Stimulated activated CD8-positive, alpha-beta memory T cell treated with anti-CD3 and anti-CD28 coated beads, Interleukin-7, amount 100 ng/mL, for 24 hours (primary cell): ENCODE measurements at regions not wholly inside any gene's neighbourhood (a gene's known extent, or its start where the extent isn't known, plus 50 kb on each side); places are given as distances from the start of the nearest gene placed in this dataset.
"Not testable (repeated sequence)": the region's sequence is repeated elsewhere in the genome, so short reads cannot be mapped to it uniquely, and the experiment has no call there.

ENCODE experiments used
- DNase-seq: peaks from one replicate; pipeline ENCODE4 v3.0.0-alpha.2; 2020; ENCODE audit warnings: low read depth

GRCh38 chr2:238599549-238600505 lies 173.1 kb downstream of the ASB1 start:
- no peak for DNase-seq

- DNase-seq, result no peak
Observed at GRCh38 chr2:238600506-238601432, 174.0 kb downstream of the ASB1 start.

GRCh38 chr2:238601433-238602222 lies 174.9 kb downstream of the ASB1 start:
- DNase-seq, result no peak

GRCh38 chr2:238602223-238602960 lies 175.7 kb downstream of the ASB1 start:
- no peak for DNase-seq

GRCh38 chr2:238603596-238603995 lies 176.9 kb downstream of the ASB1 start:
- DNase-seq, result no peak

GRCh38 chr2:238606311-238606710 lies 179.6 kb downstream of the ASB1 start:
- no peak for DNase-seq

GRCh38 chr2:238613610-238614009 lies 186.9 kb downstream of the ASB1 start:
- DNase-seq, result no peak

- no peak for DNase-seq
Observed at GRCh38 chr2:238614376-238614775, 187.6 kb downstream of the ASB1 start.

- DNase-seq, result no peak
Observed at GRCh38 chr2:238615187-238615586, 188.5 kb downstream of the ASB1 start.

GRCh38 chr2:238616681-238617080 lies 190.0 kb downstream of the ASB1 start:
- DNase-seq, result no peak

- not testable (repeated sequence) for DNase-seq
Observed at GRCh38 chr2:238618494-238619283, 192.0 kb downstream of the ASB1 start.

- DNase-seq, result no peak
Observed at GRCh38 chr2:238627899-238628298, 201.2 kb downstream of the ASB1 start.

- no peak for DNase-seq
Observed at GRCh38 chr2:238629064-238629463, 202.3 kb downstream of the ASB1 start.

- DNase-seq, result no peak
Observed at GRCh38 chr2:238631491-238632180, 204.9 kb downstream of the ASB1 start.

GRCh38 chr2:238632181-238633060 lies 205.7 kb downstream of the ASB1 start:
- no peak for DNase-seq

GRCh38 chr2:238633426-238634328 lies 206.9 kb downstream of the ASB1 start:
- DNase-seq, result no peak

- DNase-seq, result no peak
Observed at GRCh38 chr2:238634701-238635357, 208.1 kb downstream of the ASB1 start.
